GM04503 (cell line): ENCODE measurements at regions not wholly inside any gene's neighbourhood (a gene's known extent, or its start where the extent isn't known, plus 50 kb on each side); places are given as distances from the start of the nearest gene placed in this dataset.

Source experiments
- DNase-seq: peaks from one replicate; pipeline ENCODE4 v3.0.0-alpha.2; 2012; ENCODE audit warnings: low read depth

- DNase-seq = no peak
Measured at GRCh38 chr10:117638200-117638599, 95.7 kb downstream of the EMX2 start.

- DNase-seq = no peak
Measured at GRCh38 chr10:117638664-117639200, 96.2 kb downstream of the EMX2 start.

- no peak for DNase-seq
Measured at GRCh38 chr10:117640406-117640805, 97.9 kb downstream of the EMX2 start.

- no peak for DNase-seq
Measured at GRCh38 chr10:117646718-117647117, 104.2 kb downstream of the EMX2 start.

GRCh38 chr10:117647306-117647705 is 104.8 kb downstream of the EMX2 start:
- peak; percentile 54 for DNase-seq

GRCh38 chr10:117651121-117651520 is 108.6 kb downstream of the EMX2 start:
- DNase-seq = no peak

- no peak for DNase-seq
Measured at GRCh38 chr10:117652228-117653169, 110.0 kb downstream of the EMX2 start.

GRCh38 chr10:117653170-117653515 is 110.6 kb downstream of the EMX2 start:
- DNase-seq = peak; percentile 93

- no peak for DNase-seq
Measured at GRCh38 chr10:117654105-117654504, 111.6 kb downstream of the EMX2 start.

- no peak for DNase-seq
Measured at GRCh38 chr10:117656385-117657367, 114.1 kb downstream of the EMX2 start.

GRCh38 chr10:117661316-117661715 is 118.8 kb downstream of the EMX2 start:
- no peak for DNase-seq

- peak; percentile 52 for DNase-seq
Measured at GRCh38 chr10:117662126-117662525, 119.6 kb downstream of the EMX2 start.

GRCh38 chr10:117662751-117663540 is 120.4 kb downstream of the EMX2 start:
- no peak for DNase-seq

- peak; percentile 97 for DNase-seq
Measured at GRCh38 chr10:117663750-117664149, 121.2 kb downstream of the EMX2 start.

GRCh38 chr10:117664288-117664687 is 121.7 kb downstream of the EMX2 start:
- DNase-seq = no peak

GRCh38 chr10:117666166-117666565 is 123.6 kb downstream of the EMX2 start:
- DNase-seq = no peak

- DNase-seq = no peak
Measured at GRCh38 chr10:117666965-117667364, 124.4 kb downstream of the EMX2 start.

- DNase-seq = no peak
Measured at GRCh38 chr10:117667831-117668230, 125.3 kb downstream of the EMX2 start.

- DNase-seq = no peak
Measured at GRCh38 chr10:117668327-117669008, 125.9 kb downstream of the EMX2 start.

GRCh38 chr10:117669122-117669521 is 126.6 kb downstream of the EMX2 start:
- no peak for DNase-seq
